ENCODE measurements at regions not wholly inside any gene's neighbourhood (a gene's known extent, or its start where the extent isn't known, plus 50 kb on each side); places are given as distances from the start of the nearest gene placed in this dataset.
"Not testable (repeated sequence)": the region's sequence is repeated elsewhere in the genome, so short reads cannot be mapped to it uniquely, and the experiment has no call there.

DNA sequence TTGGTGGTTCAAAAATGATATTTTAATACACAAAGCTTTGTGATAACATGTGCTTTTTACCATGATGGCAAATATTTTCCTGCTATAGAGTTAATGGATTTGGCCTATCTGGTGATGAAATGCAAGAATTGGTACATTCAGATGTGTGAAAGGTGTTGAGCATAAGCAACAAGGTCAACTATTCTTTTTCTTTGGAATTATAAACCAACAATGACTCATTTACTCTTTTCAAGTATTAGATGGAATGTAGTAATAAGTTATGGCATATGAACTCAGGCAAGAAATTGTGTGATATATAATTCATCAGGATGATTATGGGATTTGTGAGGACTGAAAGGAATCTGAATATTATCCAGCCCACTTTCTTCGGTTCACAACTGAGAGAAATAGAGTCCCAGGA lies 471.4 kb downstream of the ETNK1 start:
- DNase-seq, result no peak

GRCh38 chr12:23098110-23098509 lies 473.1 kb downstream of the ETNK1 start:
- no peak for DNase-seq

DNA sequence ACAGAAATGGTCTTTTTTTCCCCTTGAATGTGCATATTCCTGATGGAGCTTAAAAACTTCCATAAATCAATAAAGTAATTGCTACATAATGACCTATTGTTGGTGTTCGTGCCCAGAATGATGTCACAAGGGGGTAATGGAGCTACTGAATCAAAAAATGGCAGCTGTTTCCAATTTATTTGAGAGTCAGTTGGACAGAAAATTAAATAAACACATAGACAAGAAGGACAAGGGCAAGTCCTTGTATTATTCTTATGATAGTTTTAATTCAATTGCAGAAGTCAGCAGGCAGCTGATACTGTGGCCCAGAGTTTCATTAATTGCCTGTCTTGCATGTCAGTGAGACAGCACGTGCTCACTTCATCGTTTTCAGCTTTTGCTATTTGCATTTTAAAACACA lies 473.5 kb downstream of the ETNK1 start:
- DNase-seq, result no peak

GRCh38 chr12:23099104-23099503 lies 474.1 kb downstream of the ETNK1 start:
- DNase-seq, result no peak

DNA sequence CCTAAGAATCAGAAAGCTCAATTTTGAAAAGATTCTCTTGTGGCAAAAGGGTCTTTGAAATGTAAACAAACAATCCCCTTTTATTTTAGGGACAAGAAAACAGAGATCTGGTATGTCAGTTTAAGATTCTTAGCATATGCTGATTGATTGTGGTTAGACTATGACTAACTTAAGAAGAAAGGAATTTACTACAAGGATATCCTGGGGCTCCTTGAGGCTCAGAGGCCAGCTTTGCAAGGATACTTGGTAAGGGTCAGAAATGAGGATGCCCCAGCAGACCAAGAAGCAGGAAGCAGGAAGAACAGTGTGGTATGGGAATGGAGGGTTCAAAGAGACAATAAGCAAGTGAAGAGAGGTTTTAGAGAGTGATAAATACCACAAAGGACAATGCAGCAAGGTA lies 474.6 kb downstream of the ETNK1 start:
- DNase-seq, result no peak

DNA sequence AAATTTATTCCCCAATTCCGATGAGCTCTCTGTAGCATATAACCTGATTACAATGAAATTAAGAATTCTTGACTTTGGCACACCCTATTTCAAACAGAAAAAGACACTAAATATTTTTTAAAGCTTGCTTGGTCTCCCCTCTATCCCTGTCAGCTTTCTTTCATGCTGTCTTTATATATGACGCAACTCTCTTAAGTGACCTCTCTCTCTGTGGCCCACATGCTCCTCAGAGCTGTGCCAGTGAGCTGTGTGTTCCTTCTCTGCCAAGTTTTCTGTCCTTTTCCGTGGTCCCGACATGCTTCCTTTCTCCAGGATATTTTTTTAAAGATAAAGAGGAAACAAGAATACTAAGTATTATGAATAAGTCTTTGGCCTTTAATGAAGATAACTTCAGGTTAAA lies 484.0 kb downstream of the ETNK1 start:
- DNase-seq, result no peak

DNA sequence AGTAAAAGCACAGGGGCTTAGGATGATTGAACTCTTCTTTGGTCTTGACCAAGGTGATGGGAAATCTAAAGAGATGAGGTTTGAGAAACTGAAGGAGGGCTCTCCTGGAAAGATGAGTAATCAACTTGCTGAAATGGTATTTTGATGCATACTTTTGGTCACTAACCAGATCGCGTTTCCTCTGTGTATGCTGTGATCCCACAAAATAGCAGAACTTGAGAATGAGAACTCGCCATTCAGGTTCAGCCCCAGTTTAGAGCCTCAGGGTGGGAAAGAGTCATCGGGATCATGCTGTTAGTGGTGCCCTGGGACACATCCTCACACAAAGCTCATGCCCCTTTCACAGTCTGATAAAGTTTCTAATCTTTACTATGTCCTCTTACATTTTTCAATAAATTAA lies 488.8 kb downstream of the ETNK1 start:
- DNase-seq, result no peak

DNA sequence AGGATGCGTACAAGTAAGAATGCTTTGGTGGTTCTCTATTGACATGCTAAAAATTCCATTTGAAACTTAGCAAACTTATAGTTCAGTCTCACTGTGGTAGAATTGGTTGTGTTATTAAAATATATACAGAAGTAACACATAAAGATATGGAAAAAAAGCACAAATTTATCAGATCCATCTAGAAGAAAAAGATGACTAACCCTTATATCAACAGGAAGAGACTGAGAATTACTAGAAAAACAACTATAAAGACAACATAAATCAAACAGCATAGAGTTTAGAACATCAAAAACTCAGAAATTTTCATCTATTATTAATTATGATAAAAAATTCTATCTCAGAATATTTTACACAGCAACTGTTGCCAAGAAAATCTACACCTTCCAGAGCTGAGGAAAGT lies 491.0 kb downstream of the ETNK1 start:
- DNase-seq, result no peak

DNA sequence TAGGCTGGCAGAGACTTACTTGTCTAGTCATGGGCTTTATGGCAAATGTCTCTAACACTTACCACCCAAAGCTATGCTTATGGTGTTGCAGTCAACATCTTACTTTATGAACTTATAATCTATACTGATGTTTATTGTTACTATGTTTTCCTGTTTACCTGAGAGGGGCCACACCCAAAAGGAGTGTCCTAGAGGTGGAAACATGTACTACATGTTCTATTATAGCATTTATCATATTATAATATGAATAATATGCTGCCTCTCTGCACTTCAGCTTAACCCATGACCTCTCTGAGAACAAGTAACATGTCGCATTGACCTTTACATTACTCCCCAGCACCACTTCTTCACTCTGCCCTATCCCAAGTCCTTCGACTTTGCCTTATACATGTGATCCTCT lies 501.8 kb downstream of the ETNK1 start:
- DNase-seq, result no peak

- no peak for DNase-seq
Measured at GRCh38 chr12:23127701-23128100, 502.7 kb downstream of the ETNK1 start.

DNA sequence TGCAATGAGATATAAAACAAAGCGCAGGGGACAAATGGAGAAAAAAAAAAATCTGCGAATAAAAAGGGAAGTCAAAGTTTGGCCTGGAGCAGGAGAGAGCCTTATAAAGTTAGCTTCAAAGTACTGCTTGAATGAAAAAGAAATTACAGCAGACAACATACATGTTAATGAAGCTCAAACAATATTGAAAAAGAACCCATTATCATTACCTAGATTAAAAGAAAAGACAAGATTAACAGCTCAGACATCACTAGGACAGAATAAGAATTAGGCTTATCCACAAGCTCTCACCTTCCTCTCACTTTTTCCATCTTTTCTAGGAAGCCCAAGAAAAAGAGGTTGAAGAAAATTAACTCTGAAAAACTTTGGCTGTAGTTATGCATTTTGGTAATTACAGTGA lies 503.5 kb downstream of the ETNK1 start:
- DNase-seq, result no peak

DNA sequence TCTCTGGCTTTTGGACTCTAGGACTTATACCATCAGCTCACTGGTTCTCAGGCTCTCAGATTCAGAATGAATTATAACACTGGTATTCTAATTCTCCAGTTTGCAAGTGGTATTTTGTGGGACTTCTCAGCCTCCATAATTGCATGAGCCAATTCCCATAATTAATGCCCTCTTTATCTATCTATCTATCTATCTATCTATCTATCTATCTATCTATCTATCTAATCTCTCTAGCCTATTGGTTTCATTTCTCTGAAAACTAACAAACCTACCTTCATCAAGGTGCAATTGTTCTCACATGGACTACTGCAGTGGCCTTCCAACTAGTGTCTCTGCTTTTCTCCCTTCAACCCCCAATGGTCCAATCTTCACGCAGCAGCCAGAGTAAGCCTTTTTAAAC lies 507.4 kb downstream of the ETNK1 start:
- no peak for DNase-seq

GRCh38 chr12:23133471-23133870 lies 508.5 kb downstream of the ETNK1 start:
- DNase-seq, result no peak

DNA sequence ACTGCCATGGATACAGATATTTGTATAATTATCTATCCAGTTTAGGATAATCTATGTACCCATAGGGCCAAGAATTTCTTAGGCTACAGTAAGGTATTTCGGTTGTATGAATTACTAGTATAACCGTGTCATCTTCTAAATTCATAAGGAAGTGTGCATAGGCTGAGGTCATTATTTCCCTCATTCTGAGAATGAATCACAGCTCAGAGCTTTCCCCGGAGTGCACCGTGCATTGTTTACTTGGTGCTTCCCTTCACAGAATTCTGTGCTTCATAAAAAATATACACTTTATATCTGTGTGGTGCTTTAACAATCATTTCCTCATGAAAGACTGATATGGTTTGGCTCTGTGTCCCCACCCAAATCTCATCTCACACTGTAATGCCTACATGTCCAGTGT lies 514.1 kb downstream of the ETNK1 start:
- no peak for DNase-seq

GRCh38 chr12:23140710-23141109 lies 515.7 kb downstream of the ETNK1 start:
- no peak for DNase-seq

GRCh38 chr12:23141335-23141734 lies 516.4 kb downstream of the ETNK1 start:
- no peak for DNase-seq

- not testable (repeated sequence) for DNase-seq
Measured at GRCh38 chr12:23146070-23146469, 521.1 kb downstream of the ETNK1 start.

DNA sequence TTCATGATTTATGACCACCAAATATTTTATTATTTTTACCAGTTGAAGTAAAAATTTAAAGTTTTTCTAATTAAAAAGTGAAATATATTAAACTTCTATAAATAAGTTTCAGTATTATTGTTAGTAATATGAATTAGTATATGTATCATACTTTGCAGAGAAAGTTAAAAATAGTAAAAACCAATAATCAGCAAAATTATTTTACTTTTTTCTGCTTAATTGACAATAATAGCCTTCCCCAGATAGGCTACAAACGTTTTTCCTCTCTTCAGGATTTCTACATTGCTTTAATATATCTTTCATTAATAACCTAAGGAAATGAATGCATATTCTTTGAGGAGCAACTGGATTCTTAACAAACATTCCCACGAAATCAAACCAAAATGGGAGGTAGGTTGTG lies 543.5 kb downstream of the ETNK1 start:
- no peak for DNase-seq

GRCh38 chr12:23169012-23169695 lies 544.2 kb downstream of the ETNK1 start:
- no peak for DNase-seq

- no peak for DNase-seq
Measured at GRCh38 chr12:23169696-23170013, 544.7 kb downstream of the ETNK1 start.

GRCh38 chr12:23174917-23175316 lies 549.9 kb downstream of the ETNK1 start:
- no peak for DNase-seq

DNA sequence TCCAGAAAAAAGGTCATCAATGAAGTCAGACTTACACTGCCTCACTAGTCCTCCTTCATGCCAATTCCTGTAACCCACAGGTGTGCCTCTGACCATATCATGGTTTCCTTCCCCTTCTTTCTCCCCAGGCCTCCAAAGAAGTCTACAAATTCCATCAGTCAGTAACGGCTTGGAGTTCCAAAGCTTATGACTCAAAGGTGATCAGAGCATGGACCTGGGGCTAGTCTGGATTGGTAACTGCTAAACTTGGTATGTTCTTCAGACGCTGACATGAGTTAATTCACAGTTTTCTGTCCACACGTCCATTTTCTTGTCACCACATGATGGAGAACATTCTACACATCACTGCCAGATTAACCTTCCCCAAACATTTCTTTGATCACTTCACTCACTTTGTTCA lies 560.4 kb downstream of the ETNK1 start:
- DNase-seq, result no peak

DNA sequence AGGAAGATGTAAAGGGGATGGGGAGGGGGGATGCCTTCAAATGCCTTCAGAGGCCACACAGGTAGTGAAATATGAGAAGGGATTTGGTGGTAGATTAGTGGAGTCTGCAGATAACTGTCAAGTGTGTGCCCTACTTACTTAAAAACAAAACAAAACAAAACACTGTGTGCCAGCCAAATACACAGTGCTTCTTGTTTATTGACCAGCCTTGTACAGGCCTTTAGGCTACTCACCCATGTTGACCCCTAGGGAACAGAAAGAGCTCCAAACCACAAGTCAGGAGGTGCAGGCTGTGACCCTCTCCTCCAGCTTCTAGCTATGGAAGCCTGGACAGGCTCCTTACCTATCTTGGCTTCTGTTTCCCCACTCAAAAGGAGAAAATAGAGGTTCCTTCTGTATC lies 562.0 kb downstream of the ETNK1 start:
- no peak for DNase-seq

- DNase-seq, result no peak
Measured at GRCh38 chr12:23193552-23193951, 568.6 kb downstream of the ETNK1 start.

DNA sequence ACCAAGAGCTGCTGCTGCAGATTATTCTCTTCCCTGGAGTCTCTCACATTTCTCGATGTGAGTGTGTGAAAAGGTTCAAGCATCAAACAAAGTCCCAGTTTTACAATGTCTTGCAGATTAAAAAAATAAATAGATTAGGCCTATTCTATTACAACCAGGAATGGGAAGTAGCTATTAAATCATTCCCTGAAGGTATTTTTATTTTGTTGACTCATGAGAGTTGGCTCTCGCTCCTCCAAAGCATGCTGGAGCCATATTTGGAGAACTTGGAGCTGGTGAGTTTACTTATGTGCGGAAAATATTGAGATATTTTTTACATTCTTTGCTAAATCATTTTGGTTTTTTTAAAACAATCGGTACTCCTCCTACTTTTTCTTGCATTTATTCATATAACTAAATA lies 572.3 kb downstream of the ETNK1 start:
- no peak for DNase-seq

- no peak for DNase-seq
Measured at GRCh38 chr12:23202728-23203127, 577.8 kb downstream of the ETNK1 start.
